Right lobe of liver (tissue), 4 donors: ENCODE measurements at regions not wholly inside any gene's neighbourhood (a gene's known extent, or its start where the extent isn't known, plus 50 kb on each side); places are given as distances from the start of the nearest gene placed in this dataset.

Experiments used
- CTCF ChIP-seq, 4 donors: fragments of 200-600 bp in 3 of 4; fragments of 450-650 bp in 1 of 4; IDR thresholded peaks; one replicate each; pipeline versions ENCODE4 v1.5.1 to v1.8.0; 2016 to 2022; ENCODE audit warnings: antibody characterized with exemption in 4 of 4, mild to moderate bottlenecking in 2 of 4
- POLR2A ChIP-seq: fragments of 450-650 bp; IDR thresholded peaks from one replicate; pipeline ENCODE4 v1.6.1; 2017; ENCODE audit warnings: antibody characterized with exemption, mild to moderate bottlenecking
- donor health status: DM: no; HTN: no; CAD: no.
- donor health status: DM: no; HTN: no; CAD: no.
- donor health status: DM: no; HTN: yes; CAD: no.

GRCh38 chr3:194744826-194745225 lies 59.1 kb downstream of the FAM43A start:
- TF ChIP-seq CTCF (IDR thresholded peaks at IDR 0.05) (no peak), POLR2A (no peak)
